Right lobe of liver (tissue), 6 donors: ENCODE measurements at regions not wholly inside any gene's neighbourhood (a gene's known extent, or its start where the extent isn't known, plus 50 kb on each side); places are given as distances from the start of the nearest gene placed in this dataset.

ENCODE experiments used
- ATAC-seq, 4 donors: fragments of 200-7000 bp; cut with Tn5 transposase; one replicate each; pipeline ENCODE4 v1.9.1; 2020; ENCODE audit warnings: mild to moderate bottlenecking in 4 of 4, moderate library complexity in 4 of 4
- DNase-seq, 3 donors: peaks; one replicate each; pipeline ENCODE4 v3.0.0-alpha.2; 2020
- H3K27ac ChIP-seq, 3 donors: fragments of 200-600 bp; one replicate each; pipeline ENCODE4 v1.8.0; 2022
- H3K27me3 ChIP-seq, 2 donors: fragments of 200-600 bp; one replicate each; pipeline ENCODE4 v1.8.0; 2022
- H3K36me3 ChIP-seq, 4 donors: fragments of 200-600 bp; sonication (generic) in 1 of 4; one replicate each; pipeline versions ENCODE4 v1.5.1 to v1.8.0; 2017 to 2022; ENCODE audit warnings: control low read depth in 1 of 4
- H3K4me1 ChIP-seq, 4 donors: fragments of 200-600 bp; sonication (generic) in 1 of 4; one replicate each; pipeline versions ENCODE4 v1.5.1 to v1.8.0; 2017 to 2022; ENCODE audit warnings: control low read depth in 1 of 4
- H3K4me3 ChIP-seq, 3 donors: fragments of 200-600 bp; one replicate each; pipeline ENCODE4 v1.8.0; 2022
- H3K9me3 ChIP-seq, 4 donors: fragments of 200-600 bp; sonication (generic) in 1 of 4; one replicate each; pipeline versions ENCODE4 v1.5.1 to v1.8.0; 2017 to 2022; ENCODE audit warnings: control low read depth in 1 of 4
- POLR2A ChIP-seq: fragments of 450-650 bp; IDR thresholded peaks from one replicate; pipeline ENCODE4 v1.6.1; 2017; ENCODE audit warnings: antibody characterized with exemption, mild to moderate bottlenecking
- whole genome bisulfite sequencing: methylation state at CpG from one replicate; pipeline ENCODE4 v1.1.6; 2018; ENCODE audit warnings: low coverage, low lambda C conversion rate; ENCODE audit not compliant: insufficient coverage; ENCODE audit errors: missing lambda C conversion rate; 5-methylcytosine and 5-hydroxymethylcytosine counted together
- intact Hi-C, 2 donors: fragments of 100-400 bp; cut with DNase I; formaldehyde crosslinking; loops; one replicate each; pipeline versions ENCODE4 v1.11.2 to v1.14.1; 2022
- TF ChIP-seq, protein P1 (sequence below), 4 donors: fragments of 200-600 bp in 3 of 4; fragments of 450-650 bp in 1 of 4; IDR thresholded peaks; one replicate each; pipeline versions ENCODE4 v1.5.1 to v1.8.0; 2016 to 2022; ENCODE audit warnings: antibody characterized with exemption in 4 of 4, mild to moderate bottlenecking in 2 of 4
- donor health status: DM: no; HTN: yes; CAD: no.
- donor health status: DM: no; HTN: no; CAD: no.
- donor health status: DM: no; HTN: no; CAD: no.
- donor health status: DM: no; HTN: yes; CAD: no.
- donor health status: DM: no; HTN: yes; CAD: no.

DNA sequence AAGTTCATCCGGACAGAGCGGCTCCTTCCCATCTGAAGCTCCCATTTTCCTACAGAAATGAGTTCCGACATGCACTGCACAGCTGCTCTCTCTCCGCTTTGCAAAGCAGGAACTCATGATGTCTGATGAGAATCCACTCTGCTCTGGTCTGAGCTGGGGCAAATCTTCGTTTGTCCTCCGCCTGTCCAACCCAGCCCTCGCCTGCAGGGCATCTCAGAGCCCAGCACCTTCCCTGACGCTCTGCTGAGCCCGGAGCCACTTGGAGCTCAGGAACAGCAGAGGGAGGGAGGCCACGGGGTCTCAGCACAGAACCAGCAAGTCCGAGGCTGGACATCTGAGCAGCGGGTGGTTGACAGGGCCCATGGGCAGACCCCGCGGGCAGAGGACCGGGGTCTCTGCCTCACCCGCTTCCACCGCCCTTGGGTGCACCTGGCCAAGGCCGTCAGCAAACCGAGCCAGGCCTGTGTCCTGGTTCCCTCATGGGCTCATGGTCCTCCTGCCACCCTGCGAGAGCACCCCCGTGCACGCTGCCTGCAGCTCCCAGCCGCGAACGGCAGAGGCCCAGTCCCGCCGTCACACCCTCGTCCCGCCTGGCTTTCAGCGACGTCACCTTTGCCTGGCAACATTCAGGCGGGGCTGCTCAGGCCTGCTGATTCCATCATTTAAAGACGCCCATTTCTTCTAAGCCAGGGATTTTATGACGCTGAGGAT is 78.5 kb upstream of the BHLHE23 start:
- no peak overlapping the region for H3K4me3 ChIP-seq
- TF ChIP-seq POLR2A: no peak
- TF ChIP-seq, protein P1, sequence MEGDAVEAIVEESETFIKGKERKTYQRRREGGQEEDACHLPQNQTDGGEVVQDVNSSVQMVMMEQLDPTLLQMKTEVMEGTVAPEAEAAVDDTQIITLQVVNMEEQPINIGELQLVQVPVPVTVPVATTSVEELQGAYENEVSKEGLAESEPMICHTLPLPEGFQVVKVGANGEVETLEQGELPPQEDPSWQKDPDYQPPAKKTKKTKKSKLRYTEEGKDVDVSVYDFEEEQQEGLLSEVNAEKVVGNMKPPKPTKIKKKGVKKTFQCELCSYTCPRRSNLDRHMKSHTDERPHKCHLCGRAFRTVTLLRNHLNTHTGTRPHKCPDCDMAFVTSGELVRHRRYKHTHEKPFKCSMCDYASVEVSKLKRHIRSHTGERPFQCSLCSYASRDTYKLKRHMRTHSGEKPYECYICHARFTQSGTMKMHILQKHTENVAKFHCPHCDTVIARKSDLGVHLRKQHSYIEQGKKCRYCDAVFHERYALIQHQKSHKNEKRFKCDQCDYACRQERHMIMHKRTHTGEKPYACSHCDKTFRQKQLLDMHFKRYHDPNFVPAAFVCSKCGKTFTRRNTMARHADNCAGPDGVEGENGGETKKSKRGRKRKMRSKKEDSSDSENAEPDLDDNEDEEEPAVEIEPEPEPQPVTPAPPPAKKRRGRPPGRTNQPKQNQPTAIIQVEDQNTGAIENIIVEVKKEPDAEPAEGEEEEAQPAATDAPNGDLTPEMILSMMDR (IDR thresholded peaks at IDR 0.05): no peak
- no peaks in the 10 kb centered on the region for H3K36me3 ChIP-seq
- no peaks in the 10 kb centered on the region for H3K9me3 ChIP-seq
- peak; percentile 18 to 45 (median 23) for DNase-seq
- H3K27ac ChIP-seq: no peak overlapping the region
- intact Hi-C loops: no loop called here
- no peaks in the 10 kb centered on the region for H3K4me1 ChIP-seq
- no peaks in the 10 kb centered on the region for H3K27me3 ChIP-seq
- ATAC-seq: no peak
- 52% methylated on average over 10 of the region's 34 CpGs for WGBS

DNA sequence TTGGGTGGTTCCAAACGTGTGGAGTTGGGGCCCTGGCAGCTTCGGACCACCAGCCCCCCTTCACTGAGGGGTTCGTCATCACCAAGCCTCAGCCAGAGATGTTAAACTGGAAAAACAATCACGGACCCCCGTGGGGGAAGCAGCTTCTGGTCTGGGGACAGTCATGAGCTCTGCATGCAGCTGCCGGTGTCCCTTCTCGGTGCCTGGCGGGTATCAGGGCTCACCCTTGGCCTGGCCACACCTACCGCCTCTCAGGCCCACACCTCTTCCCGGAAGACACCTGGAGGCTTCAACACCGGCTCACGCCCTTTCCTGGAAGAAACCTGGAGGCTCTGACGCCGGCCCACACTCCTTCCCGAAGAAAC is 77.8 kb upstream of the BHLHE23 start:
- no peak overlapping the region for H3K4me3 ChIP-seq
- no peak overlapping the region for H3K27ac ChIP-seq
- intact Hi-C loops: no loop called here
- 0% methylated on average over 1 of the region's 15 CpGs for WGBS
- TF ChIP-seq, protein P1 (IDR thresholded peaks at IDR 0.05): no peak
- TF ChIP-seq POLR2A: no peak
- DNase-seq (peak; percentile 8 to 29 (median 28)), ATAC-seq (no peak)
- H3K9me3 ChIP-seq: no peaks in the 10 kb centered on the region
- no peaks in the 10 kb centered on the region for H3K36me3 ChIP-seq
- no peaks in the 10 kb centered on the region for H3K4me1 ChIP-seq
- H3K27me3 ChIP-seq: no peaks in the 10 kb centered on the region

DNA sequence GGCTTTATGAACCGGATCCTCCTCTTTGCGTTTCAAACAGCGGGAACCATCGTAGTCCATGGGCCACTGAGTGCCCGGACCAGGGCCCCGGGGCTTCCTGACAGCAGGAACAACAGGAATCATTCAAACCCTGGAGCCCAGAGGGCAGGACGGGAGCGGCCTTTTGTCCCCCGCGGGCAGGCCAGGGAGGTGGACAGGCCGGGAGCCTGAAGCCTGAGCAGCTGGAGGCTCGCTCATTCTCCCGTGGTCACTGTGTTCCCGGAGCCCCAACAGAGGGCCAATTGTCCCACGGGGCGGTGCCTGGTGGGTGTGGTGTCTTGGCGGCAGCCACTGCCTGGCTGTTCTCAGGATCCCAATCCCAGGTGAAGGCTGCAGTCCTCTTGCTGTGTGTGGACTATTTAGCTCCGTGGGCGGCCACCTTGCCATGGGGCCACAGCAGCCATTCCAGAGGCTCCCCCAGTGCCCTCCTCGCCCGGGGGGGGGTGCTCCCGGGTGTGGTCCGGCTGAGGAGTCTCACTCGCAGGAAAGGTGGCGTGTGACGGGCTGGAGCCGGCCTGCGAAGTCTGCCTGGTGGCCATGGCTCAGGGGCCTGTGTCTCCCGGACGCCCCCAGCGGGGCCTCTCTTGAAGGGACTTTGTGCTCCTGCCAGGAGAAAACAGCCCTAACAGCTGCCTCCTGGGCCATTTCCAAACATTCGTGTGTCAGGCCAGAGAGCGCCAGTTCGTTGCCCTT is 77.2 kb upstream of the BHLHE23 start:
- no peaks in the 10 kb centered on the region for H3K4me1 ChIP-seq
- TF ChIP-seq, protein P1 (IDR thresholded peaks at IDR 0.05): no peak
- no peak for TF ChIP-seq POLR2A
- DNase-seq (peak; percentile 10 to 39 (median 38)), ATAC-seq (no peak)
- WGBS: 28% methylated on average over 3 of the region's 34 CpGs
- no peaks in the 10 kb centered on the region for H3K27me3 ChIP-seq
- H3K27ac ChIP-seq: no peak overlapping the region
- H3K4me3 ChIP-seq: no peak overlapping the region
- no peaks in the 10 kb centered on the region for H3K36me3 ChIP-seq
- H3K9me3 ChIP-seq: no peaks in the 10 kb centered on the region
- intact Hi-C loops: no loop called here

DNA sequence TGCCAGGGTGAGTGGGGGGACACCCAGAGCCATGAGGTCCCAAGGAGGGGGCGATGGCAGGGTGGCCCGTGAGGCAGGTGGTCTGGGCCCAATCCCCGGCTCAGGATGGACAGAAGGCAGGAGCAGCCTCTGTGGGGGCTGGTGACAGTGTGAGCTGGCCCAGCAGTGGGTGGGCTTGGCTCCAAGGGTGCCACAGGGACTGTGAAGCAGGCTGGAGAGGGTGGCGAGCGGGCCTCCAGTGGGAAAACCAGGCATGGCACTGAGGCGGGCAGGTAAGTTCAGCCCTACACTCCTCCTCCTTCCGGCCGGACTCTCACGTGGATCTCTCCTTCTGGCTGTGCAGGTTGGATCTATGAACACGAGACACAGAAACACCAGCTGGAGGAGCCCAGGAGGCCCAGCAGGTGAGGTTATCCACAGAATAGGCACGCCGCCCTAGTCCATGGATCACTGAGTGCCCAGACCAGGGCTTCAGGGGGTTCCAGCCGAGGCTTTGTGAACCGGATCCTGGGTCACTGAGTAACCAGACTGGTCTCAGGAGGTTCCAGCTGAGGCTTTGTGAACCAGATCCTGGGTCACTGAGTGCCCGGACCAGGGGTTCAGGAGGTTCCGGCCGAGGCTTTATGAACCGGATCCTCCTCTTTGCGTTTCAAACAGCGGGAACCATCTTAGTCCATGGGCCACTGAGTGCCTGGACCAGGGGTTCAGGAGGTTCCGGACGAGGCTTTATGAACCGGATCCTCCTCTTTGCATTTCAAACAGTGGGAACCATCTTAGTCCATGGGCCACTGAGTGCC is 76.4 kb upstream of the BHLHE23 start:
- ATAC-seq (no peak), DNase-seq (peak in 1 of 3 donors; percentile 46)
- Histone ChIP-seq H3K27me3 (no peaks in the 10 kb centered on the region), H3K4me1 (no peaks in the 10 kb centered on the region), H3K27ac (no peak overlapping the region), H3K4me3 (no peak overlapping the region), H3K9me3 (peaks cover 0 to 4% (median 0%) of the 10 kb centered on the region in 4 donors), H3K36me3 (no peaks in the 10 kb centered on the region)
- 51% methylated on average over 5 of the region's 23 CpGs for WGBS
- TF ChIP-seq, protein P1 (IDR thresholded peaks at IDR 0.05): no peak
- TF ChIP-seq POLR2A: no peak
- intact Hi-C loops: no loop called here
